Calu3 (cell line): ENCODE measurements at regions not wholly inside any gene's neighbourhood (a gene's known extent, or its start where the extent isn't known, plus 50 kb on each side); places are given as distances from the start of the nearest gene placed in this dataset.

ENCODE experiments used
- BruUV-seq: library from RNA; stranded (reverse); fragments of 400-500 nt; replicated peaks from 2 replicates; lab custom pipeline; 2021; lab: Mats Ljungman, UMichigan
- CTCF ChIA-PET: fragments of 300-600 bp; sonication (Branson Sonifier 250); formaldehyde crosslinking; loops from one replicate; lab custom pipeline; 2022; ENCODE audit warnings: antibody characterized with exemption; lab: Charles Lee
- DNase-seq: peaks from one replicate; pipeline ENCODE4 v3.0.0; 2022
- H3K27ac Mint-ChIP-seq: one replicate; pipeline ENCODE4 v1.8.0; 2022; ENCODE audit warnings: mixed read lengths; ENCODE audit not compliant: unreplicated experiment
- H3K27me3 Mint-ChIP-seq: one replicate; pipeline ENCODE4 v1.8.0; 2022; ENCODE audit warnings: mixed read lengths; ENCODE audit not compliant: unreplicated experiment
- H3K36me3 Mint-ChIP-seq: one replicate; pipeline ENCODE4 v1.8.0; 2022; ENCODE audit warnings: mild to moderate bottlenecking, moderate library complexity, mixed read lengths; ENCODE audit not compliant: insufficient read depth, unreplicated experiment
- H3K4me1 Mint-ChIP-seq: one replicate; pipeline ENCODE4 v1.8.0; 2022; ENCODE audit warnings: mild to moderate bottlenecking, low read depth, mixed read lengths; ENCODE audit not compliant: unreplicated experiment
- H3K4me3 Mint-ChIP-seq: one replicate; pipeline ENCODE4 v1.8.0; 2022; ENCODE audit warnings: mild to moderate bottlenecking, low read depth, moderate library complexity, mixed read lengths; ENCODE audit not compliant: unreplicated experiment
- H3K9me3 Mint-ChIP-seq: one replicate; pipeline ENCODE4 v1.8.0; 2022; ENCODE audit warnings: low read depth, mixed read lengths; ENCODE audit not compliant: unreplicated experiment
- CTCF ChIP-seq: fragments of 200-600 bp; IDR thresholded peaks from one replicate; pipeline ENCODE4 v1.8.0; 2022; ENCODE audit warnings: antibody characterized with exemption; ENCODE audit not compliant: unreplicated experiment
- intact Hi-C: fragments of 100-400 bp; cut with micrococcal nuclease; formaldehyde crosslinking; loops from one replicate; pipeline ENCODE4 v1.10.0; 2022; ENCODE audit not compliant: unreplicated experiment

GRCh38 chrX:67922966-67923365 is 379.1 kb downstream of the AR start:
- no TSS peak for BruUV-seq
- Mint-ChIP-seq H3K4me1 (no peaks in the 10 kb centered on the region), H3K27me3 (no peaks in the 10 kb centered on the region), H3K27ac (no peak overlapping the region), H3K36me3 (no peaks in the 10 kb centered on the region), H3K9me3 (peaks cover 8% of the 10 kb centered on the region), H3K4me3 (no peak overlapping the region)
- no peak for DNase-seq
- no peak for TF ChIP-seq CTCF
- CTCF ChIA-PET, result no interaction called here
- intact Hi-C loops, result no loop called here

GRCh38 chrX:67939270-67939669 is 395.4 kb downstream of the AR start:
- intact Hi-C loops, result no loop called here
- peaks cover 5% of the 10 kb centered on the region for H3K9me3 Mint-ChIP-seq
- no TSS peak for BruUV-seq
- H3K4me1 Mint-ChIP-seq, result no peaks in the 10 kb centered on the region
- DNase-seq, result no peak
- H3K36me3 Mint-ChIP-seq, result no peaks in the 10 kb centered on the region
- TF ChIP-seq CTCF, result no peak
- CTCF ChIA-PET, result no interaction called here
- H3K27me3 Mint-ChIP-seq, result no peaks in the 10 kb centered on the region
- no peak overlapping the region for H3K4me3 Mint-ChIP-seq
- H3K27ac Mint-ChIP-seq, result no peak overlapping the region

GRCh38 chrX:67949270-67949669 is 405.4 kb downstream of the AR start:
- no peak overlapping the region for H3K27ac Mint-ChIP-seq
- H3K9me3 Mint-ChIP-seq, result peaks cover 3% of the 10 kb centered on the region
- no peak for TF ChIP-seq CTCF
- no TSS peak for BruUV-seq
- DNase-seq, result no peak
- CTCF ChIA-PET, result interaction anchor here (0.6 kb wide), 1 partner anchor 1028 kb away, joined by 9 read pairs; no protein-coding TSS in a partner anchor
- intact Hi-C loops, result no loop called here
- no peaks in the 10 kb centered on the region for H3K27me3 Mint-ChIP-seq
- H3K4me1 Mint-ChIP-seq, result no peaks in the 10 kb centered on the region
- H3K4me3 Mint-ChIP-seq, result no peak overlapping the region
- no peaks in the 10 kb centered on the region for H3K36me3 Mint-ChIP-seq

- Mint-ChIP-seq H3K36me3 (no peaks in the 10 kb centered on the region), H3K27me3 (no peaks in the 10 kb centered on the region), H3K4me3 (no peak overlapping the region), H3K9me3 (peaks cover 5% of the 10 kb centered on the region), H3K4me1 (no peaks in the 10 kb centered on the region), H3K27ac (no peak overlapping the region)
- TF ChIP-seq CTCF, result no peak
- CTCF ChIA-PET, result no interaction called here
- DNase-seq, result no peak
- intact Hi-C loops, result no loop called here
- no TSS peak for BruUV-seq
These were observed 409.8 kb downstream of the AR start for GRCh38 chrX:67953658-67954057.
